ENCODE measurements at regions not wholly inside any gene's neighbourhood (a gene's known extent, or its start where the extent isn't known, plus 50 kb on each side); places are given as distances from the start of the nearest gene placed in this dataset.
"Not testable (repeated sequence)": the region's sequence is repeated elsewhere in the genome, so short reads cannot be mapped to it uniquely, and the experiment has no call there.

- H3K27me3 ChIP-seq (ENCODE audit: insufficient read depth, low read length): no peaks in the 10 kb centered on the region
- TF ChIP-seq, protein P1, sequence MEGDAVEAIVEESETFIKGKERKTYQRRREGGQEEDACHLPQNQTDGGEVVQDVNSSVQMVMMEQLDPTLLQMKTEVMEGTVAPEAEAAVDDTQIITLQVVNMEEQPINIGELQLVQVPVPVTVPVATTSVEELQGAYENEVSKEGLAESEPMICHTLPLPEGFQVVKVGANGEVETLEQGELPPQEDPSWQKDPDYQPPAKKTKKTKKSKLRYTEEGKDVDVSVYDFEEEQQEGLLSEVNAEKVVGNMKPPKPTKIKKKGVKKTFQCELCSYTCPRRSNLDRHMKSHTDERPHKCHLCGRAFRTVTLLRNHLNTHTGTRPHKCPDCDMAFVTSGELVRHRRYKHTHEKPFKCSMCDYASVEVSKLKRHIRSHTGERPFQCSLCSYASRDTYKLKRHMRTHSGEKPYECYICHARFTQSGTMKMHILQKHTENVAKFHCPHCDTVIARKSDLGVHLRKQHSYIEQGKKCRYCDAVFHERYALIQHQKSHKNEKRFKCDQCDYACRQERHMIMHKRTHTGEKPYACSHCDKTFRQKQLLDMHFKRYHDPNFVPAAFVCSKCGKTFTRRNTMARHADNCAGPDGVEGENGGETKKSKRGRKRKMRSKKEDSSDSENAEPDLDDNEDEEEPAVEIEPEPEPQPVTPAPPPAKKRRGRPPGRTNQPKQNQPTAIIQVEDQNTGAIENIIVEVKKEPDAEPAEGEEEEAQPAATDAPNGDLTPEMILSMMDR (IDR thresholded peaks at IDR 0.05; ENCODE audit: extremely low read depth, low read depth, low read length): no peak
- no peak overlapping the region for H2AFZ ChIP-seq (ENCODE audit: low read length)
- H3K27ac ChIP-seq (ENCODE audit: low read depth, low read length): no peak overlapping the region
- no peaks in the 10 kb centered on the region for H3K36me3 ChIP-seq (ENCODE audit: insufficient read depth, low read length)
- no peak overlapping the region for H3K4me3 ChIP-seq (ENCODE audit: insufficient read depth, low read length)
- no peaks in the 10 kb centered on the region for H4K20me1 ChIP-seq (ENCODE audit: insufficient read depth, low read length)
- H3K4me2 ChIP-seq (ENCODE audit: insufficient read depth, low read length): no peak overlapping the region
- no peak for DNase-seq (ENCODE audit: insufficient read length, low spot score, missing footprints)
- no peaks in the 10 kb centered on the region for H3K4me1 ChIP-seq (ENCODE audit: insufficient read depth, low read length)
- no peaks in the 10 kb centered on the region for H3K79me2 ChIP-seq (ENCODE audit: insufficient read depth, low read length)
- H3K9me3 ChIP-seq (ENCODE audit: low read depth, low read length): no peaks in the 10 kb centered on the region
These were observed 94.6 kb upstream of the SETMAR start for GRCh38 chr3:4208556-4208955.

DNA sequence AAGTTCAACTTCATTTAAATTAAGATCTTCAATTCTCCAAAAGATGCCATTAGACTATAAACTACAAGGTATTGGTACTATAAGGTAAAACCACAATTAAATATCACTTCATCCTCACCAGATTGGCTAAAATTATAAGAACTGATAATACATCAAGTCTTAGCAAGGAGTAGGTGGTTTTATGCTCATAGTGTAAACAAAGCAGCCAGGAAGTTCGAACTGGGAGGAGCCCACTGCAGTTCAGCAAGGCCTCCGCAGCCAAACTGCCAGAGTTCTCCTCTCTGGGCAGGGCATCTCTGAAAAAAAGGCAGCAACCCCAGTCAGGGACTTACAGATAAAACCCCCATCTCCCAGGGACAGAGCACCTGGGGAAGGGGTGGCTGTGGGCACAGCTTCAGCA is 91.6 kb upstream of the SETMAR start:
- Histone ChIP-seq H3K27ac (ENCODE audit: low read depth, low read length) (no peak overlapping the region), H3K36me3 (ENCODE audit: insufficient read depth, low read length) (no peaks in the 10 kb centered on the region), H3K4me3 (ENCODE audit: insufficient read depth, low read length) (no peak overlapping the region), H3K4me1 (ENCODE audit: insufficient read depth, low read length) (no peaks in the 10 kb centered on the region), H2AFZ (ENCODE audit: low read length) (no peak overlapping the region), H3K4me2 (ENCODE audit: insufficient read depth, low read length) (no peak overlapping the region), H3K27me3 (ENCODE audit: insufficient read depth, low read length) (no peaks in the 10 kb centered on the region), H4K20me1 (ENCODE audit: insufficient read depth, low read length) (no peaks in the 10 kb centered on the region), H3K79me2 (ENCODE audit: insufficient read depth, low read length) (no peaks in the 10 kb centered on the region), H3K9me3 (ENCODE audit: low read depth, low read length) (no peaks in the 10 kb centered on the region)
- TF ChIP-seq, protein P1 (IDR thresholded peaks at IDR 0.05; ENCODE audit: extremely low read depth, low read depth, low read length): no peak
- DNase-seq (ENCODE audit: insufficient read length, low spot score, missing footprints): no peak

DNA sequence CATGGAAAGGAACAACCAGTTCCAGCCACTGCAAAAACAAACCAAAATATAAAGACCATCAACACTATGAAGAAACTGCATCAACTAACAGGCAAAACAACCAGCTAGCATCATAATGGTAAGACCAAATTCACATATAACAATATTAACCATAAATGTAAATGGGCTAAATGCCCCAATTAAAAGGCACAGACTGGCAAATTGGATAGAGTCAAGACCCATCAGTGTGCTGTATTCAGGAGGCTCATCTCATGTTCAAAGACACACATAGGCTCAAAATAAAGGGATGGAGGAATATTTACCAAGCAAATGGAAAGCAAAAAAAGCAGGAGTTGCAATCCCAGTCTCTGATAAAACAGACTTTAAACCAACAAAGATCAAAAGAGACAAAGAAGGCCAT is 89.7 kb upstream of the SETMAR start:
- not testable (repeated sequence) for DNase-seq (ENCODE audit: insufficient read length, low spot score, missing footprints); H3K4me1 ChIP-seq (ENCODE audit: insufficient read depth, low read length); H3K79me2 ChIP-seq (ENCODE audit: insufficient read depth, low read length); H3K4me2 ChIP-seq (ENCODE audit: insufficient read depth, low read length); H3K27me3 ChIP-seq (ENCODE audit: insufficient read depth, low read length); H3K36me3 ChIP-seq (ENCODE audit: insufficient read depth, low read length); H4K20me1 ChIP-seq (ENCODE audit: insufficient read depth, low read length); H2AFZ ChIP-seq (ENCODE audit: low read length); H3K4me3 ChIP-seq (ENCODE audit: insufficient read depth, low read length); H3K9me3 ChIP-seq (ENCODE audit: low read depth, low read length); H3K27ac ChIP-seq (ENCODE audit: low read depth, low read length)

- H2AFZ ChIP-seq (ENCODE audit: low read length); H3K27me3 ChIP-seq (ENCODE audit: insufficient read depth, low read length); H3K36me3 ChIP-seq (ENCODE audit: insufficient read depth, low read length); H4K20me1 ChIP-seq (ENCODE audit: insufficient read depth, low read length); H3K27ac ChIP-seq (ENCODE audit: low read depth, low read length); H3K4me2 ChIP-seq (ENCODE audit: insufficient read depth, low read length); H3K4me1 ChIP-seq (ENCODE audit: insufficient read depth, low read length); H3K9me3 ChIP-seq (ENCODE audit: low read depth, low read length); H3K4me3 ChIP-seq (ENCODE audit: insufficient read depth, low read length); H3K79me2 ChIP-seq (ENCODE audit: insufficient read depth, low read length); DNase-seq (ENCODE audit: insufficient read length, low spot score, missing footprints): not testable (repeated sequence)
These were observed 86.2 kb upstream of the SETMAR start for GRCh38 chr3:4216974-4217373.

- Histone ChIP-seq H3K4me1 (ENCODE audit: insufficient read depth, low read length) (no peaks in the 10 kb centered on the region), H4K20me1 (ENCODE audit: insufficient read depth, low read length) (no peaks in the 10 kb centered on the region), H3K36me3 (ENCODE audit: insufficient read depth, low read length) (no peaks in the 10 kb centered on the region), H3K4me2 (ENCODE audit: insufficient read depth, low read length) (no peak overlapping the region), H3K4me3 (ENCODE audit: insufficient read depth, low read length) (no peak overlapping the region), H3K9me3 (ENCODE audit: low read depth, low read length) (no peaks in the 10 kb centered on the region), H2AFZ (ENCODE audit: low read length) (no peak overlapping the region), H3K27ac (ENCODE audit: low read depth, low read length) (no peak overlapping the region), H3K27me3 (ENCODE audit: insufficient read depth, low read length) (no peaks in the 10 kb centered on the region), H3K79me2 (ENCODE audit: insufficient read depth, low read length) (no peaks in the 10 kb centered on the region)
- DNase-seq (ENCODE audit: insufficient read length, low spot score, missing footprints): no peak
- TF ChIP-seq, protein P1 (IDR thresholded peaks at IDR 0.05; ENCODE audit: extremely low read depth, low read depth, low read length): no peak
These were observed 84.5 kb upstream of the SETMAR start for GRCh38 chr3:4218456-4219226.
